HG03159 (cell line): ENCODE measurements at regions not wholly inside any gene's neighbourhood (a gene's known extent, or its start where the extent isn't known, plus 50 kb on each side); places are given as distances from the start of the nearest gene placed in this dataset.
"Not testable (repeated sequence)": the region's sequence is repeated elsewhere in the genome, so short reads cannot be mapped to it uniquely, and the experiment has no call there.

Source experiments
- ATAC-seq: cut with Tn5 transposase; IDR thresholded peaks from one replicate; pipeline ENCODE4 v1.9.1; 2021; ENCODE audit warnings: mild to moderate bottlenecking, moderate library complexity; ENCODE audit not compliant: unreplicated experiment

DNA sequence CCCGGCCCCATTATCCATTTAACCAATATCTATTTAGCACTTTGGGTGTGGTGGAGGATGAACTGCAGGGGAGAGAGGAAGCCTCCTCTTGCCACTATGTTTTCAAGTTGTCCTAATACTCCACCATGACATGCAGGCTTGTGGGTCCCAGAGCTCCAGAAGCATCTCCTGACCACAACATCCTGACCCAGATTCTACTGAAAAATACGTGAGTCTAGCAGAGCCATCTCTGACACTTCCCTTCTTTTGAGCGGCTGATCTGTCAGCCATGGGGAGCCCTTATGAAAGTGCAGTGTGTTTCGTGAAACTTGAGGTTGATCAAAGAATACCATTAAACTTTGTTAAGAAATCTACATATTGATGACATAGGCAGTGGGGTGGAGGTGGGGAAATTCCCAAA, 126.6 kb downstream of the UNC93B1 start:
- ATAC-seq: not testable (repeated sequence)

DNA sequence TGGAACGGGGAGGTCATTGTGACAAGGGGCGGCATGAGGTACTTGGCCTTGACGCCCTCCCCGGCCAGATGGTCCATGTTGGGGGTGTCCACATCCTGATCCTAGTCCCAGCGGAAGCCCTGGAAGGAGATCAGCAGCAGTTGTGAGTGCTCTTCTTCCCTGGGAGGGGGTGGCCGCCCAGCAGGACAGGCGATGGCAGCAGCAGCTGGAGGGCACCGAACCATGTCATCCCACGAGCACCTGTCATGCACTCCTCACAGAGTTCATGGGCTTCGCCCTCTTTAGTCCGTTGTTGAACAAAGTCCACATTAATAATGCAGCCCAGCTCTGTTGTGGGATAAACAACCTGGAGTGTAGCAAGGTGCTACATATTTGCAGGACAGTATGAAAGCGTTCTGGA, 130.7 kb downstream of the UNC93B1 start:
- not testable (repeated sequence) for ATAC-seq

DNA sequence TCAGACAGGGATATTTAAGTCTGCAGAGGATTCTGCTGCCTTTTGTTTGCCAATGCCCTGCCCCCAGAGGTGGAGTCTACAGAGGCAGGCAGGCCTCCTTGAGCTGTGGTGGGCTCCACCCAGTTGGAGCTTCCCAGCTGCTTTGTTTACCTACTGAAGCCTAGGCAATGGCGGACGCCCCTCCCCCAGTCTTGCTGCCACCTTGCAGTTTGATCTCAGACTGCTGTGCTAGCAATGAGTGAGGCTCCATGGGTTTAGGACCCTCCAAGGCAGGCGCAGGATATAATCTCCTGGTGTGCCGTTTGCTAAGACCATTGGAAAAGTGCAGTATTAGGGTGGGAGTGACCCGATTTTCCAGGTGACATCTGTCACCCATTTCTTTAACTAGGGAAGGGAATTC, 132.7 kb downstream of the UNC93B1 start:
- ATAC-seq: not testable (repeated sequence)

DNA sequence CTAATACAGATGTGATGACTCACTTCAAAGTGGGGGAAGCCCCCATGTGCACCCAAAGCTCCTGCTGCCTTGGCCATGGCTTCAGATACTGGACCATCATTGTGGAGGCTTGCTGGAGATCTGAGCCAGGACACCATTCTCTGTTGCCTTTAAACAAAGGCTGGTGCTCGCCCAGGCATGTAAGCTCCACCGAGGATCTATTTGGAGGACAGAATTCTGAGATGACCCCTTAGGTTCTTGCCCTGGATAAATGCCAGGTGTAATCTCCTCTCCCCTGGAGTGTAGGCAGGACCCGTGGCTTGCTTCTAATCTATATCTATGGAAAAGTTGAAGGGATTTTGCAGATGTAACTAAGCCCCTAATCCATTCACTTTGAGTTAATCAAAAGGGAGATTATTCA, 141.0 kb downstream of the UNC93B1 start:
- not testable (repeated sequence) for ATAC-seq

DNA sequence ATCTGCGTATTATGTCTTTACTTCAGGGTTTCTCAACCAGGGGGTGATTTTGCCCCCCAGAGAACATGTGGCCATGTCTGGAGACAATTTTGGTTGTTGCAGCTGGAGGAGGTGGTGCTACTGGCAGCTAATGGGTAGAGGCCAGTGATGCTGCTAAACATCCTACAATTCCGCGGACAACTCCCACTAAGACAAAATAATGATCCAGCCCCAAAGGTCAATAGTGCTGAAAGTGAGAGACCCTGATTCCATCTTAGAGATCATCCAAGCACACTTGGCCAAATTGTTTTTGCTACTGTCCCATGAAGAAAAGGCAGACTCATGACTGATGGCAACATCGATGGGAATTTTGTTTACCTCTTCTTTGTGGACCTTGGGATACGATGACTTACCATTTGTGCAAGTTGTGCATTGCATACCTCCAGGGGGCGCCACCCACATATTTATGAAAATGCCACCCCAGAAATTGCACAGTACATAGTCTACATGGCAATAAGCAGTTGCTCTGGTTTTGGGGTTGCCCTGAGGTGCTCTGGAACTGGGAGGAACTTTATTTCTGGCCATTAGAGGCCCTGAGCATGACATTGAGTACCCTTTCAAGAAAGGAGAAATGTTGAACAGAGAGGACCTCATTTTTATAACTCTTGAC, 144.3 kb downstream of the UNC93B1 start:
- not testable (repeated sequence) for ATAC-seq

DNA sequence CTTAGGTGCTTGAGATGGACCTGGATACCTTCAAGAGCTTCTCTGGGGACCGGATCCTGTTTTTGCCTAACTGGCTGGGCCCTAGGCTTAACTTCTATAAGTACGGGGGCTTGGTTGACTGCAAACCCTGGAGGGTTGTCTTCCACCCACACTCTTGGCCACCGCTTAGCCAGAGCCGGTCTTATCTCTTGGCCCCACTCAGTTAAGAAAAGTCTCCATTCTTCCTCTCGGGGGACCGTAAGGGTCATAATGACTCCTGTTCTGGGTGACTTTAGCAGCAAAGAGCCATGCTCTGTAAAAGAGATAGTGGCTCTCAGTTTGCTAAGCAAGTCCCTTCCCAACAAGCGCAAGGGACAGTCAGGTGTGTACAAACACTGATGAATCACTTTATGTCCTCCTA, 153.2 kb downstream of the UNC93B1 start:
- not testable (repeated sequence) for ATAC-seq

DNA sequence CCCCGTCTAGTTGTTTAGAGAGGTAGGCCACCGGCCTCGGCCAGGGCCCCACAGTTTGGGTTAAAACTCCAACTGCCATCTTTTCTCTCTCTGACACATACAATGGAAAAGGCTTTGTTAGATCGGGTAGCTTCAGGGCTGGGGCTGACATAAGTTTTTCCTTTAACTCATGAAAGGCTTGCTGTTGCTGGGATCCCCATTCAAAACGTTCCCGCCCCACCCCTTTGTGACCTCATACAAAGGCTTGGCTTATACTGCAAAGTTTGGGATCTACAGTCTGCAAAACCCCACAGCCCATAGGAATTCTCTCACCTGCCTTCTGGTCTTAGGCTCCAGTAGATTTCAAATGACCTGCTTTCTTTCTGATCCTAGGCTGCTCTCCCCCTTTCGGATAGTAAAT, 154.1 kb downstream of the UNC93B1 start:
- ATAC-seq: not testable (repeated sequence)

DNA sequence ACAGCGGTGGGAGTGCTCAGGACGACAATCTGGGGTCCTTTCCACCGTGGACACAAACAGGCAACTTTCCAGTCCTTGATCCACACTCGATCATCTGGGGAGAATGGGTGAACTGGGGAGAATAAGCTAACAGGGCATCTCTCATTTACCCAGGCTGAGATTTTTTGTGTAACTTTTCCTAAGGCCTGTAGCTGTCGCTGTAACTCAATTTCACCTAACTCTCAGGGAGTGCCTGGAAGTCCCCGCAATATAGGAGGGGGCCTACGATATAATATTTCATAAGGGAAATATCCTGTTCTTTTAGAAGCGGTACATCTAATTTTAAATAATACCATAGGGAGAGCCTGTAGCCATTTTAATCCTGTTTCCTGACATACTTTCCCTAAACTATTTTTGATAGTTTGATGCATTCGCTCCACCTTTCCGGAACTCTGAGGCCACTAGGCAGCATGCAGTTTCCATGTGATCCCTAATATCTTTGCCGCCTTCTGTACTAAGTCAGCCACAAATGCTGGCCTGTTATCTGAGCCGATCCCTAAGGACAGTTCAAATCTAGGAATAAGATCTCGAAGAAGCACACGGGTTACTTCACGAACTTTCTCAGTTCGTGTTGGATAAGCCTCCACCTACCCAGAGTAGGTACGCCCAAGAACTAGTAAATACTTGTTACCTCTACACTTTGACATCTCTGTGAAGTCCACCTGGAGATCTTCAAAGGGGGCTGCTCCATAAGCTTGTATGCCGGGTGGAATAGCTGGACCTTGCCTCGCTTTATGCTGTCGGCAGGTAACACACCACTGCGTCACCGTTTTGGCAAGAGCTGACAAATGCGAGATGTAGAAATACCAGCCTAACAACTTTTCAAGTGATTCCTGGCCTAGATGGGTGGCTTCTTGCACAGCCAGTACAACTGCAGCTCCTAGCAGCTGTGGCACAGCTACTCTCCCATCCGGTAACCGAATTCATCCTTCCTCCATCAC, 155.7 kb downstream of the UNC93B1 start:
- ATAC-seq: not testable (repeated sequence)

DNA sequence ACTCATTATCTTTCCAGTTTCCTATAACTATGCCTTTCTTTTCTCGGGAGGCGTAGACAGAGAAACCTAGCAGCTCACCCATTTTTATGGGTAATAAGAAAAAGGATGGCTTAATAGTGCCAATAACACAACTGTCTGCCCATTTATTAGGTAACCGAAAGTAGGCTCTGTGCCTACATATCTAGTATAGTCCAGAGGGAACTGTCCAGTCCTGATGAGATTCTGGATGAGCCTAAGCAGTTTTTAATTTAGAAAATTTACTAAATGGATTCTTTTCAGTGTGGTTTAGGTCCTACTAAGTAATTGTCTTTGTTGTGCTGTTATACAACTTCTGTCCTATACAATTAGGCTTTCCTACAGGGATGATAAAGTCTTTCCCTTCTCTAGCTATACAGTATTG, 157.6 kb downstream of the UNC93B1 start:
- not testable (repeated sequence) for ATAC-seq

DNA sequence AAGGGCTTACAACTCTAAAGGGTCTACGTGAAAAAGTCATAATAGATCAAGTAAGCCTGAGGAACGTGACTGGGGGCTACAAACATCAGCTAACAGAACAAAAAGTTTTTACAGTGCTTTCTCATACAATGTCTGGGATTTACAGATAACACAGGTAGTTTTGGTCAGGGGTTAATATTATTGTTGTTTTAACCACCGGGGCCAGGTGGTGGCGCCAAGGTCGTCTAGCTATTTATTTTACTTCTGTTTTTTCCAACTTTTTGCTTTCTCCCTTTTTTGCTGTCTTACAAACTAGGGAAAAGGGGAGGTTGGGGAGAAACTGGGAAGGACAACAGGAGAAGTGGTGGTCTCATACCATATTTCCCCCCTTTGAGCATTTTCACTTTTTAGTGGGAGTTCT, 158.6 kb downstream of the UNC93B1 start:
- ATAC-seq: not testable (repeated sequence)

DNA sequence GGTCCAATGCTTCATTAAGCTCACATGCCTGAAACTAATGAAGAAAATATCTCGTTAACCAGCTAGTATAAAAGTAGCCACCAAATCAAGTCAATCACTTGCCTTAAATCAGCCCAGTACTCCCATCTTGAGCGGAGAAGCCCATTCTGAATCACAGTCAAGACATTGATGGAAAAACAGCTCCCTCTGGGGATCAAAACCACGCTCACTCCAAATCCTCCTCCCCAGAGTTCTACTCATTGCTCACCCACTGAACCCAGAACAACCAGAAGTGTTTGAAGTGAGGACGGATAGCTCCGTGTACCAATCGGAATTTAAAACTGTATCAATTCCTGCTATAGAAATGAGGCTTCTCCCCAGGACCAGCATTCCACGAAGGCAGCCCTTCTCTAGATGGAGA, 163.3 kb downstream of the UNC93B1 start:
- not testable (repeated sequence) for ATAC-seq

DNA sequence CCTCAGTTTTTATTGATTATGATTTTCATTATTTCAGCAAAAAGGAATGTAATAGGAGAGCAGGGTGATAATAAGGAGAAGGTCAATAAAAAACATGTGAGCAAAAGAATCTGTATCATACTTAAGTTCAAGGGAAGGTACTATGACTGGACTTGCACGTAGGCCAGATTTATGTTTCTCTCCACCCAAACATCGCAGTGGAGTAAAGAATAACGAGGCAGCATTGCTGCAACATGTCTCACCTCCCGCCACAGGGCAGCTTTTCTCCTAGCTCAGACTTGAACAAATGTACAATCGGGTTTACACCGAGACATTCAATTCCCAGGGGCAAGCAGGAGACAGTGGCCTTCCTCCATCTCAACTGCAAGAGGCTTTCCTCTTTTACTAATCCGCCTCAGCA, 155.7 kb upstream of the ALDH3B2 start:
- ATAC-seq: not testable (repeated sequence)

DNA sequence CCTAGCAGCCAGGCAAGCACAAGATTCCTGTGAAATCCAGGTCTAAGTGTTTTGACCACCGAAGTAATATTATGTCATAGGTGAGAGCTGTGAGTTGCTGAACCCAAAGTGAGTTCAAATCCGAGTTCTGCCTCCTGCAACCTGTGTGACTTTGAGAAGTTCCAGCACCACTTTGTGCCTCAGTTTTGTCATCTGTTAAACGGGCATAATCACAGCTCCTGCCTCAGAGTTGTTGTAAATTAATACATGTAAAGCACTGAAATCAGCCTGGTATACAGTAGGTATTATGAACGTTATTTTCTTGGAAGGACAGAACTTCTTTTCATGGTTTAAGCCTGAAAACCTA, 152.5 kb upstream of the ALDH3B2 start:
- ATAC-seq: not testable (repeated sequence)

DNA sequence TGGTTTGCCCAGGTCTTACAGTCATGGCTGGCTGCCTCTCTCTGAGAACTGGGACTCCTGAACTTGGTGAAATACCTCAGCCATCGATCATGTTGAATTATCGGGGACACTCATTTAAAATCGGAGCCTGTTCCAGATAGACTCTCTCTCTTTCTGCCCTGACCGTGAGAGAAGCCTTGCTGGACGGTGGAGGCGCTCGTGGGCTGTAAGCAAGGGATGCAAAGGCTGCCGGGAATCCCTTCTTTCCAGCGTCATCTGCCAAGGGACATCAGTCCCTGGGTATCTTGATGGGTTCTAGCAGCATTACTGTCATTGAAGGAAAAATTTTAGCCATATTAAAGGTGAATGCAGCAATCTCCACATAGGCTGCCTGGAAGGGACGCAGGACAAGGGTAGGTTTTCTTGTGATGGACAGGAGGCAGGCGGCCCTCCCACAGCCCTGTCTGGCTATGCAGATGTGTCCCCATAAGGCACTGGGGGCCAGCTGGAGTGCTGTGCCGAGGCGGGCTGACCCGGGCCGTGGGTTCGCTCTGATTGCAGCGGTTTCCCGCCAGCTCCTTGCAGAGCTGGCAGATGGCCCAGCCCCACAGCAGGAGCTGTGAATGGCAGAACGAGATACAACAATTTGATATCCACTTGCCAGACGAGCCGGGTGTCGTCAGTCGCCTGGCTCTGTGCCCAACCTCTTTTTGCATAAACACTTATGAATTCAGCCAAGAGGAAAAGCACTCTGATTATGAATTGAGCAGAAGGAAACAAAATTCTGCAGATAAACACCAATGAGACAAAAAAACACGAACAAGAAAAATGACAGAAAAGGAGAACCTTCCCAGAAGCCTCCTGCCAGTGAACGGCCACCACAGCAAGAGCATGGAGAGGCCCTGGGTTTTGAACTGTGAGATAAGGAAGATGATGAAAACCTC, 151.9 kb upstream of the ALDH3B2 start:
- ATAC-seq: not testable (repeated sequence)

DNA sequence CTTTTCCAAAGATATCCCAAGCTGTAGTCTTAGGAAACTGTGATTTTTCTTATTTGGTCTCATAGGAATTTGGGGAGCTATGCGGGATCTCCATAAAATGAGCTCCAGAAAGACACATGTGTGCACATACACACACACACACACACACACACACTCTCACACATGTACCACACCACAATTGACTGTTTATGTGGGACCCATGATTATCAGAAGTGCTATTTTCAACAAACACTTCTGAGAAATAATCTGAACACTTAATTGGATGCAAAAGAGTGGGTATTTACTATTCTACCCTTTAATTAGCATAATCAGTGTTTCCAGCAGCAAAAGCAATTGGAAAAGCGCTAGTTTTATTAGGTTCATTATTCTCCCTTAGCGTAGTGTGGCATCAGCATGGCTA, 150.4 kb upstream of the ALDH3B2 start:
- not testable (repeated sequence) for ATAC-seq

DNA sequence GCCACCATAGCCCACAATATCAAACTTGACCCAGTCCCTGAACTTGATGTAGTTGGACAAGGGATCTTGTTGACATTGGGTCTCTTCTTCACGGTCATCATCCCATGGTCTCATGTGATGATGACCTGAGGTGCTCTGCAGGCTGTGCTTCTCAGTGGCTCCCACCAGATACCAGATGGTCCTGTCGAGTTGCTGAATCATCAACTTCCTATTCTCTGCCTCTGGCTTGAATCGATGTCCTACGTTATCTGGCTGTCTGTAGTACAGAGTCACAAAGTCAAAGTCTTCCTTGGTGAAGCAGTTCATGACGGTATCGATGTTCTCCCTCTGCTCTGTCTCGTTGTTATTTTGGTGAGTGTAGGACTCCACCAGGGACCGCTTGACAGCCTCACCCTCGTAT, 145.7 kb upstream of the ALDH3B2 start:
- ATAC-seq: no peak

DNA sequence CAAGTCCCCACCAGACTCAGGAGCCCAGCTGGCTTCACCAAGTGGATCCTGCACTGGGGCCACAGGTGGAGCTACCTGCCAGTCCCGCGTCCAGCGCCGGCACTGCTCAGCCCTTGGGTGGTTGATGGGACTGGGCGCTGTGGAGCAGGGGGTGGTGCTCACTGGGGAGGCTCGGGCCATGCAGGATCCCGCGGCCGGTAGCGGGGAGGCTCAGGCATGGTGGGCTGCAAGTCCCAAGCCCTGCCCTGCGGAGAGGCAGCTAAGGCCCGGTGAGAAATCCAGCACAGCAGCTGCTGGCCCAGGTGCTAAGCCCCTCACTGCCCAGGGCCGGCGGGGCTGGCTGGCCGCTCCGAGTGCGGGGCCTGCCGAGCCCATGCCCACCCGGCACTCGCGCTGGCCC, 143.1 kb upstream of the ALDH3B2 start:
- not testable (repeated sequence) for ATAC-seq

DNA sequence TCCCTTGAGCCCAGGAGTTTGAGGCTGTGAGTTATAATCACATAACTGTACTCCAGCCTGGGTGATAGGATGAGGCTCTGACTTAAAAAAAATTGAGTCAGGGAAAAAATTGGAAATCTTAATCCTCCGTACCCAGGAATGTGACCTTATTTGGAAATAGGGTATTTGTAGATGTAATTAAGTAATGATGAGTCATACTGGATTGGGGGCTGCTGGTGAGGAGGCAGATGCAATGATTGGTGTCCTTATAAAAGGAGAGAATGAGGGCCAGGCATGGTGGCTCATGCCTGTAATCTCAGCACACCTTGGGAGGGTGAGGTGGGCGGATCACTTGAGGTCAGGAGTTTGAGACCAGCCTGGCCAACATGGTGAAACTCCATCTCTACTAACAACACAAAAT, 134.9 kb upstream of the ALDH3B2 start:
- not testable (repeated sequence) for ATAC-seq

DNA sequence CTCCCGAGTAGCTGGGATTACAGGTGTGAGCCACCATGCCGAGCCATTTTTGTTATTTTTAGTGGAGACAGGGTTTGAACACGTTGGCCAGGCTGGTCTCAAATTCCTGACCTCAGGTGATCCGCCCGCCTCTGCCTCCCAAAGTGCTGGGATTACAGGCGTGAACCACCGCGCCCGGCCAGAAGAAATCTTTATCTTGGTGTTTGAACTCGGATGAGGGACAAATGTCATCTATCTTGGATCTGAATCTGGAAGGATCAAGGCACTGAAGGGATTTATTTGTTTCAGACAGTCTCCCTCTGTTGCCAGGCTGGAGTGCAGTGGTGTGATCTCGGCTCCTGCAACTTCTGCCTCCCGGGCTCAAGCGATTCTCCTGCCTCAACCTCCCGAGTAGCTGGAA, 133.5 kb upstream of the ALDH3B2 start:
- ATAC-seq: not testable (repeated sequence)

DNA sequence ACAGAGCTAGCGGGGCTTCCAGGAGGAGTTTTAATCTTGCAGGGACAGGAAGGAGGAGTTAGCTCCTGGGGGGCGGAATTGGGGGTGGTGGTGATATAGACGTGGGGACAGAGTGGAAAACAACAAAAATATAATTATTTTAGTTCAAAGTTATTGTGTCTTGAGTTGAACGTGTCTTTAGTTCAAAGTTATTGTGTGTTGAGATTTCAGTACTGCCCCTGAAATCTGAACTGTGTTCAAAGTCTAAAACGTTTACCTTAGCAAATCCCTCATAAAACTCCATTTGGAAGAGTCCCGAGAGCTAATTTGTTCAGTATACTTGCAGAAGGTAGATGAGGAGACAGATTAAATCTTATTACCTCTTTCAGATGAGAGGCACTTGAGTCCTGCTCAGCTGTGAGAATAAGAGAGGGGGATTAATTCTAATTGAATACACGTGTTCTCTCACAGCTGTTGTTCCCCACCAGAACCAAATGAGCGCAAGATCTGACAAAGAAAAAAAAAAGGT, 132.4 kb upstream of the ALDH3B2 start:
- ATAC-seq: not testable (repeated sequence)

DNA sequence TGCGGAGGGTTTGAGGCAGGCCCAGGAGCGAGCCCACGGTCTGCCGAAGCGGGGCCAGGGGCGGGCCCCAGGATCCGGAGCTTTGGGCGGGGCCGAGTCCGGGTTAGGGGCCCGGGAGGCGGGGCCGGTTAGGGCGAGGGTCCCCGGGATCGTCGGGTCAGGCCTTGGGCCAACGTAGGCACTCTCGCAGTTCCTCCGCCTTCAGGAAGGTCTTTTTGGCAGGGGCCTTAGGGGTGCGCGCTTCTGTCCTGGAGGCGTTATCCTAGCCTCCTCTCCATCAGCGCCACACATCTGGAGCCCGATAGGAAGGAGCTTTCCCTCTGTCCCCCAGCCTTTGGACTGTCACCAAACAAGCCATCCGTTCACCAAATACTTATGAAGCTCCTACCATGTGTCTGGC, 131.8 kb upstream of the ALDH3B2 start:
- not testable (repeated sequence) for ATAC-seq
